Activated CD8-positive, alpha-beta T cell treated with anti-CD3 and anti-CD28 coated beads for 36 hours (primary cell): ENCODE measurements at regions not wholly inside any gene's neighbourhood (a gene's known extent, or its start where the extent isn't known, plus 50 kb on each side); places are given as distances from the start of the nearest gene placed in this dataset.

Experiments
- ATAC-seq: fragments of 200-7000 bp; cut with Tn5 transposase; one replicate; pipeline ENCODE4 v1.10.0; 2021; ENCODE audit warnings: mild to moderate bottlenecking, moderate library complexity
- CTCF ChIA-PET: fragments of 350-600 bp; sonication (Branson Sonifier 250); formaldehyde crosslinking; loops from one replicate; lab custom pipeline; 2021; ENCODE audit warnings: antibody characterized with exemption; lab: Charles Lee
- POLR2A ChIA-PET: fragments of 350-600 bp; sonication (Branson Sonifier 250); formaldehyde crosslinking; loops from one replicate; lab custom pipeline; 2021; ENCODE audit warnings: antibody characterized with exemption; lab: Charles Lee
- DNase-seq: peaks from one replicate; pipeline ENCODE4 v3.0.0-alpha.2; 2020
- H3K27ac Mint-ChIP-seq: one replicate; pipeline ENCODE4 v1.8.0; 2021; ENCODE audit warnings: mild to moderate bottlenecking, mixed read lengths
- H3K27me3 Mint-ChIP-seq: one replicate; pipeline ENCODE4 v1.8.0; 2021; ENCODE audit warnings: mixed read lengths
- H3K36me3 Mint-ChIP-seq: one replicate; pipeline ENCODE4 v1.8.0; 2021; ENCODE audit warnings: low read depth, mixed read lengths
- H3K4me1 Mint-ChIP-seq: one replicate; pipeline ENCODE4 v1.8.0; 2021; ENCODE audit warnings: low read depth, mixed read lengths
- H3K4me3 Mint-ChIP-seq: one replicate; pipeline ENCODE4 v1.8.0; 2021; ENCODE audit warnings: mild to moderate bottlenecking, moderate library complexity, mixed read lengths
- H3K9me3 Mint-ChIP-seq: one replicate; pipeline ENCODE4 v1.8.0; 2021; ENCODE audit warnings: mixed read lengths
- CTCF ChIP-seq: fragments of 200-600 bp; IDR thresholded peaks from one replicate; pipeline ENCODE4 v1.8.0; 2022; ENCODE audit warnings: antibody characterized with exemption, mild to moderate bottlenecking
- intact Hi-C: fragments of 100-400 bp; cut with micrococcal nuclease; formaldehyde crosslinking; loops from one replicate; pipeline ENCODE4 v1.10.0; 2022

- ATAC-seq, result no peak
- no peaks in the 10 kb centered on the region for H3K36me3 Mint-ChIP-seq
- intact Hi-C loops, result loop anchor here (10.0 kb wide), 2 partner anchors 111 to 119 kb away; no protein-coding TSS in a partner anchor
- no peak for DNase-seq
- no peak overlapping the region for H3K4me3 Mint-ChIP-seq
- no peaks in the 10 kb centered on the region for H3K9me3 Mint-ChIP-seq
- no peak for TF ChIP-seq CTCF
- POLR2A ChIA-PET, result interaction anchor here (1.0 to 1.4 kb wide), 2 partner anchors 9 to 72 kb away, joined by 4 read pairs; partner anchors contain the start of gene TNRC6C
- H3K27me3 Mint-ChIP-seq, result peaks cover 2% of the 10 kb centered on the region
- CTCF ChIA-PET, result interaction anchor here (3.2 kb wide), 1 partner anchor 128 kb away, joined by 10 read pairs; no protein-coding TSS in a partner anchor
- H3K4me1 Mint-ChIP-seq, result peaks cover 68% of the 10 kb centered on the region
- H3K27ac Mint-ChIP-seq, result no peak overlapping the region
These were observed 72.7 kb upstream of the TNRC6C start for GRCh38 chr17:77885678-77886386.

DNA sequence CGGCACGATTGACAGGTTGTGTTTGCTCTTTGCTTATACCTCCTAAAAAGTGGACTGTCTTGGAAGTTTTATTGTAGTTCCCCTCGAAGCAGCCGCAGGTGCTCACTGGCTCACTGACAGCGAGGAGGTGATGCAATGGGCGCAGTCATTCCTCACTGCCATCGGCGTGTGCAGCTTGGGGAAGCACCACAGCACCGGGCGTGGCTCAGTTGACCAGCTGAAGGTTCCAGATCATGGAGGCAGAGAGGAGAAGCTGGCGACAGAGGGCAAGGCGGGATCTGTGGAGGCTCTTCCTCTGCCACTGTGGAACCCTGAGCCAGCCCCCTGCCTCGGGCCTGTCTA is 72.1 kb upstream of the TNRC6C start:
- ChIA-PET POLR2A (interaction anchor here (0.6 to 1.4 kb wide), 3 partner anchors 9 to 72 kb away, joined by 3 to 4 read pairs (median 4); partner anchors contain the start of gene TNRC6C), CTCF (interaction anchor here (3.2 kb wide), 1 partner anchor 127 kb away, joined by 10 read pairs; no protein-coding TSS in a partner anchor)
- no peak overlapping the region for H3K27ac Mint-ChIP-seq
- H3K9me3 Mint-ChIP-seq, result no peaks in the 10 kb centered on the region
- H3K4me3 Mint-ChIP-seq, result no peak overlapping the region
- ATAC-seq, result no peak
- peaks cover 2% of the 10 kb centered on the region for H3K27me3 Mint-ChIP-seq
- TF ChIP-seq CTCF, result no peak
- intact Hi-C loops, result loop anchor here (10.0 kb wide), 2 partner anchors 112 to 118 kb away; no protein-coding TSS in a partner anchor
- no peaks in the 10 kb centered on the region for H3K36me3 Mint-ChIP-seq
- peaks cover 62% of the 10 kb centered on the region for H3K4me1 Mint-ChIP-seq
- DNase-seq, result peak; percentile 27

DNA sequence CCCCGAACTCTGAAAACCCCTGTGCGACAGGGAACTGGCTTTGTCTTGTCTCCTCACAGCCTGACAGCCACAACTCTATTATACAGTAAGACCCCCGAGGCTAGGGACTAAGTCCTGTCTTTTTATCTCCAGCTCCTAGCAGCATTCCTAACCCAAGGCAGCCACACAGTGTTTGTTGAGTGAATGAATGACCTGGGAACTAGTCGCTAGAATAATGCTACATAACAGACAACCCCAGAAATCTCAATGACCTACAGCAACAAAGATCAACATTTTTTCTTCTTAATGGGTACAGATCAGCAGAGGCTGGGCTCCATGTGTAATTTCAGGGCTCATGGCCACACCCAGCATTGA is 71.4 kb upstream of the TNRC6C start:
- DNase-seq (no peak), ATAC-seq (no peak)
- intact Hi-C loops, result loop anchor here (10.0 kb wide), 2 partner anchors 112 to 118 kb away; no protein-coding TSS in a partner anchor
- Mint-ChIP-seq H3K9me3 (no peaks in the 10 kb centered on the region), H3K4me3 (peak overlapping the region; percentile 66), H3K27me3 (peaks cover 2% of the 10 kb centered on the region), H3K4me1 (peaks cover 55% of the 10 kb centered on the region), H3K27ac (peak overlapping the region; percentile 69), H3K36me3 (no peaks in the 10 kb centered on the region)
- CTCF ChIA-PET, result interaction anchor here (1.7 to 3.2 kb wide), 2 partner anchors 43 to 127 kb away, joined by 4 to 10 read pairs; no protein-coding TSS in a partner anchor
- TF ChIP-seq CTCF, result no peak
- POLR2A ChIA-PET, result interaction anchor here (0.7 to 1.8 kb wide), 2 partner anchors 12 to 71 kb away, joined by 4 read pairs; partner anchors contain the start of gene TNRC6C

DNA sequence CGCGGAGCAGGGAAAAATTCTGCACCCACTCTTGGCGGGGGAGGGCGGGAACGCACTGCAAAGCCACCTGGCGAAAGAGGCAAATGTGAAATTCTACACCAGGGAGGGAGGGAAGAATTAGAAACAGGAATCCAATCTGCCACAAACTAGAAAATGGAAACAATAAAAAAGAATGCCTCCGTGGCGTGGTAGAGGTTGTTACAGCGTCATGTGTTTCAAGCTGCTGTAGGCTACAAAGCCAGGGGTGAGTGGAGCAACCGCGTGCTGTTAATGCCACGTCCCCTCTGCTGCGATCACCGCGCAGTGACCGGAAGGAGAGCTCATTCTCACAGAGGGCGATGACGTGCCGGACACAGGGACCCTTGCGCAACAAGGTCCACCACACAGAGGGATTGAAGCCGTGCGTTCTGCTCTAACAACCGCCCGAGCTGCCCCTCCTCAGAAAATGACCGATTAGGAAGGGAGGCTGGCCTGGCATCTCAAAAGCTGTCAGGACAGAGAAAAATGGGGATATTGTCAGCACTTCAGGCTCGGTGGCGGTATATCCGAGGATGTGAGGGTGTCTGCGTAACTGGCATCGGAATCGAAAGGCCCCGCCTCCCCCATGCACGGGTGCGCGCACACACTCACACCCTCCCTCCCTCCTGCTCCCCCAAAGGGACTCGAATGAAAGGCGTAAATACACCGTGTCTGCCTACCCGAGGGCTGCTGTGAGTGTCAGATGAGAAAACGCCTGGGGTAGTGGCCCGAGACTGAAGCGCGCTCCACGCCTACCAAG is 70.8 kb upstream of the TNRC6C start:
- intact Hi-C loops, result loop anchor here (10.0 kb wide), 2 partner anchors 113 to 117 kb away; no protein-coding TSS in a partner anchor
- ATAC-seq, result peak; percentile 88
- peaks cover 2% of the 10 kb centered on the region for H3K27me3 Mint-ChIP-seq
- POLR2A ChIA-PET, result interaction anchor here (0.7 to 1.8 kb wide), 4 partner anchors 9 to 71 kb away, joined by 3 to 4 read pairs (median 4); partner anchors contain the start of gene TNRC6C
- CTCF ChIA-PET, result interaction anchor here (1.7 to 2.5 kb wide), 2 partner anchors 12 to 43 kb away, joined by 4 to 6 read pairs; no protein-coding TSS in a partner anchor
- H3K4me1 Mint-ChIP-seq, result peaks cover 52% of the 10 kb centered on the region
- H3K9me3 Mint-ChIP-seq, result no peaks in the 10 kb centered on the region
- no peaks in the 10 kb centered on the region for H3K36me3 Mint-ChIP-seq
- DNase-seq, result peak; percentile 80
- no peak for TF ChIP-seq CTCF
- peak overlapping the region; percentile 69 for H3K27ac Mint-ChIP-seq
- peak overlapping the region; percentile 66 for H3K4me3 Mint-ChIP-seq
